Calu3 (cell line): ENCODE measurements at regions not wholly inside any gene's neighbourhood (a gene's known extent, or its start where the extent isn't known, plus 50 kb on each side); places are given as distances from the start of the nearest gene placed in this dataset.

ENCODE experiments used
- BruUV-seq: library from RNA; stranded (reverse); fragments of 400-500 nt; replicated peaks from 2 replicates; lab custom pipeline; 2021; lab: Mats Ljungman, UMichigan
- CTCF ChIA-PET: fragments of 300-600 bp; sonication (Branson Sonifier 250); formaldehyde crosslinking; loops from one replicate; lab custom pipeline; 2022; ENCODE audit warnings: antibody characterized with exemption; lab: Charles Lee
- DNase-seq: peaks from one replicate; pipeline ENCODE4 v3.0.0; 2022
- H3K27ac Mint-ChIP-seq: one replicate; pipeline ENCODE4 v1.8.0; 2022; ENCODE audit warnings: mixed read lengths; ENCODE audit not compliant: unreplicated experiment
- H3K27me3 Mint-ChIP-seq: one replicate; pipeline ENCODE4 v1.8.0; 2022; ENCODE audit warnings: mixed read lengths; ENCODE audit not compliant: unreplicated experiment
- H3K36me3 Mint-ChIP-seq: one replicate; pipeline ENCODE4 v1.8.0; 2022; ENCODE audit warnings: mild to moderate bottlenecking, moderate library complexity, mixed read lengths; ENCODE audit not compliant: insufficient read depth, unreplicated experiment
- H3K4me1 Mint-ChIP-seq: one replicate; pipeline ENCODE4 v1.8.0; 2022; ENCODE audit warnings: mild to moderate bottlenecking, low read depth, mixed read lengths; ENCODE audit not compliant: unreplicated experiment
- H3K4me3 Mint-ChIP-seq: one replicate; pipeline ENCODE4 v1.8.0; 2022; ENCODE audit warnings: mild to moderate bottlenecking, low read depth, moderate library complexity, mixed read lengths; ENCODE audit not compliant: unreplicated experiment
- H3K9me3 Mint-ChIP-seq: one replicate; pipeline ENCODE4 v1.8.0; 2022; ENCODE audit warnings: low read depth, mixed read lengths; ENCODE audit not compliant: unreplicated experiment
- CTCF ChIP-seq: fragments of 200-600 bp; IDR thresholded peaks from one replicate; pipeline ENCODE4 v1.8.0; 2022; ENCODE audit warnings: antibody characterized with exemption; ENCODE audit not compliant: unreplicated experiment
- intact Hi-C: fragments of 100-400 bp; cut with micrococcal nuclease; formaldehyde crosslinking; loops from one replicate; pipeline ENCODE4 v1.10.0; 2022; ENCODE audit not compliant: unreplicated experiment

- Mint-ChIP-seq H3K36me3 (no peaks in the 10 kb centered on the region), H3K4me1 (no peaks in the 10 kb centered on the region), H3K4me3 (no peak overlapping the region), H3K27me3 (no peaks in the 10 kb centered on the region), H3K27ac (no peak overlapping the region), H3K9me3 (peaks cover 30% of the 10 kb centered on the region)
- no TSS peak for BruUV-seq
- intact Hi-C loops = no loop called here
- no peak for TF ChIP-seq CTCF
- no peak for DNase-seq
- CTCF ChIA-PET = no interaction called here
These were observed 105.6 kb upstream of the CDH10 start for GRCh38 chr5:24750355-24750754.

- no peaks in the 10 kb centered on the region for H3K27me3 Mint-ChIP-seq
- H3K9me3 Mint-ChIP-seq = peaks cover 32% of the 10 kb centered on the region
- intact Hi-C loops = no loop called here
- H3K27ac Mint-ChIP-seq = no peak overlapping the region
- DNase-seq = no peak
- no peaks in the 10 kb centered on the region for H3K4me1 Mint-ChIP-seq
- no TSS peak for BruUV-seq
- no peaks in the 10 kb centered on the region for H3K36me3 Mint-ChIP-seq
- no peak for TF ChIP-seq CTCF
- CTCF ChIA-PET = no interaction called here
- no peak overlapping the region for H3K4me3 Mint-ChIP-seq
These were observed 104.9 kb upstream of the CDH10 start for GRCh38 chr5:24749701-24750100.

GRCh38 chr5:24747327-24747726 is 102.5 kb upstream of the CDH10 start:
- H3K27me3 Mint-ChIP-seq = no peaks in the 10 kb centered on the region
- CTCF ChIA-PET = no interaction called here
- peaks cover 24% of the 10 kb centered on the region for H3K9me3 Mint-ChIP-seq
- H3K4me3 Mint-ChIP-seq = no peak overlapping the region
- intact Hi-C loops = no loop called here
- H3K4me1 Mint-ChIP-seq = no peaks in the 10 kb centered on the region
- TF ChIP-seq CTCF = no peak
- BruUV-seq = no TSS peak
- no peaks in the 10 kb centered on the region for H3K36me3 Mint-ChIP-seq
- DNase-seq = no peak
- H3K27ac Mint-ChIP-seq = no peak overlapping the region

- H3K27ac Mint-ChIP-seq = no peak overlapping the region
- no TSS peak for BruUV-seq
- H3K27me3 Mint-ChIP-seq = no peaks in the 10 kb centered on the region
- no peaks in the 10 kb centered on the region for H3K36me3 Mint-ChIP-seq
- peaks cover 22% of the 10 kb centered on the region for H3K9me3 Mint-ChIP-seq
- H3K4me3 Mint-ChIP-seq = no peak overlapping the region
- H3K4me1 Mint-ChIP-seq = no peaks in the 10 kb centered on the region
- no peak for DNase-seq
- no peak for TF ChIP-seq CTCF
- intact Hi-C loops = no loop called here
- CTCF ChIA-PET = no interaction called here
These were observed 97.6 kb upstream of the CDH10 start for GRCh38 chr5:24742334-24742733.
